H1 (cell line): ENCODE measurements at regions not wholly inside any gene's neighbourhood (a gene's known extent, or its start where the extent isn't known, plus 50 kb on each side); places are given as distances from the start of the nearest gene placed in this dataset.

Experiments used
- TAF7 ChIP-seq: optimal IDR thresholded peaks from 2 replicates; pipeline ENCODE3; 2011; ENCODE audit warnings: low read depth, mild to moderate bottlenecking, inconsistent platforms, low read length, moderate library complexity, borderline replicate concordance
- TF ChIP-seq, protein P1 (sequence below): IDR thresholded peaks from 2 replicates; pipeline ENCODE4 v1.6.1; 2012; ENCODE audit warnings: inconsistent platforms

DNA sequence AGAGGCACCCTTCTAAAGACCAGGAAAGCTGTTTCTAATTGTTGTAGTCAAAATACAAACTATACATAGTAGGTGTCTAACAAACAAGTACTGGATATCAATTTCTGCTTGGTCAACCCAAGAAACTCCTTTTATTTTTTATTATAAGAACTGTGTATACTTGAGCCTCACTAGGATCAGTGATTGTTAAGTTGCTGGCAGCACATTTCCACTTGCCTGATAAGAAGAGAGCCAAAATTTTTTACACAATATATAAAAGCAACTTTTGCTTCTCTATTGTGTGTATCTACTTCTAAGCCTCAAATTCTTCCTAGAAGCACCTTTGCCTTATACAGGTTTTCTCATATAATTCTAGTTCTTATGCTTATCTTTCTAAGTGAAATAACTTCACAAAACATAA, 703.0 kb upstream of the EPHA5 start (continued):
- TF ChIP-seq, protein P1, sequence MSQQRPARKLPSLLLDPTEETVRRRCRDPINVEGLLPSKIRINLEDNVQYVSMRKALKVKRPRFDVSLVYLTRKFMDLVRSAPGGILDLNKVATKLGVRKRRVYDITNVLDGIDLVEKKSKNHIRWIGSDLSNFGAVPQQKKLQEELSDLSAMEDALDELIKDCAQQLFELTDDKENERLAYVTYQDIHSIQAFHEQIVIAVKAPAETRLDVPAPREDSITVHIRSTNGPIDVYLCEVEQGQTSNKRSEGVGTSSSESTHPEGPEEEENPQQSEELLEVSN: no peak
- no peak for TF ChIP-seq TAF7
